ENCODE measurements at regions not wholly inside any gene's neighbourhood (a gene's known extent, or its start where the extent isn't known, plus 50 kb on each side); places are given as distances from the start of the nearest gene placed in this dataset.
"Not testable (repeated sequence)": the region's sequence is repeated elsewhere in the genome, so short reads cannot be mapped to it uniquely, and the experiment has no call there.

DNA sequence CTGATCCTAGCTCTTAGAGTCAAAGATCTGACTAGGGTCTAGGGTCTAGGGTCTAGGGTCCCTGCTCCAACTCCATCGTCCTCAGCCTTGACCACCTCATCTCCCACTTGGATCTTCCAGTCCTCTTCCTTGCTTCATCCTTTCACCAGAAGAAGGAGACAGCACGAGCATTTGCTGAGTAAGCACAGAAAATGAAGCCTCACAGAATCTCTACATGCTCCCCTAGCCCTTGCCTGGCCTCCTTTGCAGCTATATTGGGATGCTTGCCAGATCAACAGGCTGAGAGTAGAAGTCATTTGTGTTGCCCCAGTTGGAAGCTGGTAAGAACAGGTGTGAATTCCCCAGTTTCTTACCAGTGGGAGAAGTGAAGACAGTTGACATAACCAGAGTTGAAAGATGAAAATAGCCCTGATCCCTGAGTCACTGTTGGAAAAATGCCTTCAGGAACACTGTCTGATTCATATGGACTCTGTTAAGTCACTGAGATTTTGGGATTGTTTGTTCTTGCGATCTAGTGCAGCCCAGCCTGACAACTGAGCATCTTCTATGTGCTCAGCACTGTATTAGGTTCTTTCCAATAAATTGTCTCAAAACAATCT, 552.5 kb downstream of the INSC start:
- DNase-seq, result peak; percentile 52

DNA sequence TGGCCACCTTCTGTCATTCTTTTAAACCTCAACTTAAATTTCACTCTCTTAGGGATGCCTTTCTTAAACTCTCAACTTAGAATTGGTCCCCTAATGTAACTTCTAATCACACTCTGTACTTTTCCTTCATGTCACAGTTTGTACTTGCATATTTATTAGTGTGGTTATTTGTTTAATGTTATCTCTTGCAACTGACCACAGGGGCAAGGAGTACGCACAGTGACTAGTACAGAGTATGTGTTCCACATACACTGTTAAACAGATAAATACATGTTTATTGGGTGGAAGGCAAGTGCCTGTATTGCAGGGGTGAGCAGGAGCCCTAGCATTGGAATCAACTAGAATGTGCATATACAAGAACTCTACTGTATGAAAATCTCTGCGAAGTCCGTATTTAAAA, 554.0 kb downstream of the INSC start:
- no peak for DNase-seq

GRCh38 chr11:15670520-15671070, 555.9 kb downstream of the INSC start:
- peak; percentile 26 for DNase-seq

GRCh38 chr11:15671216-15671615, 556.5 kb downstream of the INSC start:
- no peak for DNase-seq

DNA sequence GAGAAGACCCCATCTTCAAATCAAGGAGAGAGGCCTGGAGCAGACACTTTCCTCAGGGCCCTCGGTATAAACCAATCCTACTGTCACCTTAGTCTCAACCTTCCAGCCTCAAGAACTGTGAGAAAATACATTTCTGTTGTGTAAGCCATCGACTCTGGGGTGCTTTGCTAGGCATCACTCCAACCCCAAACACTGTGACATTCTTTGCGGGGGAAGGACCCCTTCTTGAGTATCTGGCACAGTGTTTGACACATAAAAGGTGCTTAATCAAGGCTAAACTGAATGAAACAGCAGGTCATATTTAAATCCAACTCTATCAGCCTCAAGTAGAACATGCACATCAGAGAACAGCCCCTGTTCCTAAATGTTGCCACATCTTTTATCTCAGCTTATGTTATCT, 558.1 kb downstream of the INSC start:
- DNase-seq, result no peak

GRCh38 chr11:15673408-15673831, 558.7 kb downstream of the INSC start:
- DNase-seq, result peak; percentile 29

DNA sequence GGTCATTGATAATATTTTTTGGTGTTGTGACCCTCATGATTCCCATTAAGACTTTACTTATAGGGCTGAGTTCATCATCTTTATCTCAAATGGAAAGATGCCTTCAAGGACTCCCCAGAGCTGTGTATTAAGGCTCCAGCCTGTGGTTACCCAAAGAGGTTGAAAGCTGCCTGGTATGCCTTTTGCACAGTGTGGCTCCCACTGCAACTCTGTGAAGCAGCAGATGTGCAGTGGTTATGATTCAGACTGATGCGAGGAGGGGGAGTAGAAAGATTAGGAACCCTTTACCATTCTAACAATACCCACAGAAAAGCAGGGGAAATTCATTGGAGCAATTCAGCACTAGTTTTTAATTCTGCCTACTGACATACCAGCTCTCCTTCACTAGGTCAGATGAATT, 560.0 kb downstream of the INSC start:
- no peak for DNase-seq

DNA sequence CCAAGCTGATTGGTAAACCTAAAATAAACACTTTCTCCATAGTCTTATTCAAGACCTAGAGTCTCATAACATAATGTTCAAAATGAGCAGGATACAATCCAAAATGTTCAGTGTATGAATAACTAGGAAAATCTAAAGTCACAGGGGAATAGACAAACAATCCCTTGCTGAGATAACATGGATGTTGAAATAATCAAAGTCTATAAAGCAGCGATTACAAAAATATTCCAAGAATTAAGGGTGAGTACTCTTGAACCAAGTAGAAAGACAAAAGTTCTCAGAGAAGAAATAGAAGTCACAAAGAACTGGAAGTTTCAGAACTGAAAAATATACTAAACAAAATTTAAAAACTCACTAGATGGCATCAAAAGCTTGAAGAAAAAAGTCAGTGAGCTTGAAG, 561.0 kb downstream of the INSC start:
- no peak for DNase-seq

DNA sequence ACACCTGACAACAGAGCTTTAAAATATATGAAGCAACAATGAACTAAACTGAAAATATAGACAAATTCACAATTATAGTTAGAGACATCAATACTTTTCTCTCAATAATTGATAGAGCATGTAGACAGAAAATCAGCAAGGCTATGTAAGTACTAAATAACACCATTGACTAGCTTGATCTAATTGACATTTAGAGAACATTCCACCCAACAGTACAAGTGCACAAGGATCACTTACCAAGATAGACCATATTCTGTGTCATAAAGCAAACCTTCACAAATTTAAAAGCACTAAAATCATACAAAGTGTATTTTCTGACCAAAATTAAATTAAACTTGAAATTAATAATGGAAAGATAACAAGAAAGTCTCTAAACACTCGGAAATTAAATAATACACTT, 562.5 kb downstream of the INSC start:
- DNase-seq, result no peak

GRCh38 chr11:15683528-15683927, 568.8 kb downstream of the INSC start:
- DNase-seq, result no peak

DNA sequence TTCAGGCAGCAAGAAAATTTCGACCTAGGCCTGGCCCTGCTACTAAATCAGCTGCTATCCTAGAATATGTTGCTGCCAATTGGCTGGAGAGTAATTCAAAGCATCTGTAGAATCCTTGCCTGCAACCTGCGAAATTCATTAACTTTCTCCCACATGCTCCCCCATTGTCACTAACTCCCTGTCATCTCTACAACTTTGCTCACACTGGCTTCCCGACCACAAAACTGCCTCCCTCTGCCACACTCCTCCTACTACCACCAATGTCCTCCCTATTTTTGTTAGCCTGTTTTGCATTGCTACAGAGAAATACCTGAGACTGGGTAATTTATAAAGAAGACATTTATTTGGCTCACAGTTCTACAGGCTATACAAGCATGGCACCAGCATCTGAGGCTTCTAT, 570.6 kb downstream of the INSC start:
- DNase-seq, result no peak

DNA sequence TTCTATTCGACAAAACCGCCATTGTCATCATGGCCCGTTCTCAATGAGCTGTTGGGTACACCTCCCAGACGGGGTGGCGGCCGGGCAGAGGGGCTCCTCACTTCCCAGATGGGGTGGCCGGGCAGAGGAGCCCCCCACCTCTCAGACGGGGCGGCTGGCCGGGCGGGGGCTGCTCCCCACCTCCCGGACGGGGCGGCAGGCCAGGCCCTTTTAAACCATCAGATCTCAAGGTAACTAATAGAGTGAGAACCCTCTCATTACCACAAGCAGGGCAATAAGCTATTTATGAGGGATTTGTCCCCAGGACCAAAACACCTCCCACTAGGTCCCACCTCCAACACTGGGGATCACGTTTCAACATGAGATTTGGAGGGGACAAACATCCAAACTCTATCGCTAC, 571.5 kb downstream of the INSC start:
- not testable (repeated sequence) for DNase-seq

GRCh38 chr11:15687342-15687741, 572.6 kb downstream of the INSC start:
- no peak for DNase-seq

DNA sequence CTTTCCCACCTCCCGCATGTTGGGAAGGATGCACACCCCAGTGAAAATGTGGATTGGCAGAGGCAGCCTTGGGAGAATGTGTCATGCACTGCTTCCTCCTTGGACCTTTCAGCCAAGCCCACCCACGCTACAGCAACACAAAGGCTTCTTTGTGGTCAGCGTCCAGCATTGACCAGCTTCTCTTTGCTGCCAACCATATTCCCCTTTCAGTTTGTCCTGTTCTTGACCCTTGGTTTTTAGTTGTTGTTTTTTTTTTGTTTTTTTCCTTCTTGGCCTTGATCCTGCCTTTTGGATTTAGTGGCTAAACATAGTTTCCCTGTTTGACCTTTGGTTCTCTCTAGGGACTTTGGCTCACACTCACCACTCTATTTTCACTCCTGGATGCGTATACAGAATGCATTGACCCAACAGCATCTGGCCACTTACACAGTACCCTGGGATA, 573.6 kb downstream of the INSC start:
- DNase-seq, result no peak

DNA sequence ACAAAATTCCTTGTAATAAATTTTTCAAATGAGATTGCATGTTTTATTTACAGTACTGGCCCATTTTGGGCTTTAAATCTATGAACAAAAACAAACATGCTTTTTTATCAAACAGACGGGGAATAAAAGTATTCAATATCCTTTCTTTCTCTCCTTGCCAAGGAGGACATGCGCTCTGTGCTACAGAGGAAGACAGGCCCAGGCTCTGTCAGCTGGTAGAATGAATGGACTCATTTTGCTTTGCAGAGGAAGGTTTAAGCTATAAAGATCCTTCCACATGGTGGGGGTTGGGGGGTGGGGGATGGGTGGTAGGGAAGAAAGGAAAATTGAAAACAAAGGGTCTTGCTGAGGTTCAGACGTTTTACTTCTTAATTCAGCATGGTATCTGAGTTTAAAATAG, 575.6 kb downstream of the INSC start:
- no peak for DNase-seq

DNA sequence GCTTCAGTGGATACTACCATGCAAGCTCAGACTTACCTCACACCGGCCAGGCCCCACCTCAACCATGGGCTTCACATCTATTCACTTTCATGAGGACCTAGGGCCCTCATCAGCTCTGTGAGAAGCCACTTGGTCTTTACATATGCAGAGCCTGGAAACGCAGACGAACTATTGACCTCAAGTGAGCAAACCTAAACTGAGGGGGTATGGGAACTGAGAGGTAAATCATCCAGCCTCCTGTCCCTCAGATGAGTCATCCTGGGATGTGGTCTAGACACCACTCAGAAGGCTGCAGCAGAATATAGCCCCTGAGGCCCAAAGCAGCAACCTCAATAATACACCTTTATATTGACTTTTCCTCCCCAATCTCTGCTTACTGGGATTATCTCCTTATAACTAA, 578.0 kb downstream of the INSC start:
- DNase-seq, result peak; percentile 25

GRCh38 chr11:15695096-15695721, 580.5 kb downstream of the INSC start:
- no peak for DNase-seq

GRCh38 chr11:15696069-15696468, 581.3 kb downstream of the INSC start:
- no peak for DNase-seq

GRCh38 chr11:15697437-15698236, 582.9 kb downstream of the INSC start:
- DNase-seq, result no peak

DNA sequence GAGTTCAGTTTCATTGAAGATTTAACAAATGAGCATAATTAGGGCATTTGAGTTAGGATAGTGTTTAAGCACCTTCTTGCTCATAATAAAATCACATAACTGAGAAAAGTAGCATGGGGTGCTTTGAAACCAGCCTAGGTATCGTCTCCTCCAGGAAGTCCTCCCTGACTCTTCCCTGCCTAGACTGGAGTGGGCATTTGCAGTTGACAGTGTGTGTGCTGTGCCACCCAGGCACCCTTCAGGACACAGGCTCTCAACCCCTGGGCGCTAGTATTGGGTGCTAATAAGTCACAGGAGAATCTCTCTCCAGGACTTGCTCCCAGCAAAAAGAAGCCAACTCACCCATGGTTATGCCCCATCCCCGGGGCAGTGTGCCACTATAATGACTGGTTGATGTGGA, 584.1 kb downstream of the INSC start:
- DNase-seq, result no peak

DNA sequence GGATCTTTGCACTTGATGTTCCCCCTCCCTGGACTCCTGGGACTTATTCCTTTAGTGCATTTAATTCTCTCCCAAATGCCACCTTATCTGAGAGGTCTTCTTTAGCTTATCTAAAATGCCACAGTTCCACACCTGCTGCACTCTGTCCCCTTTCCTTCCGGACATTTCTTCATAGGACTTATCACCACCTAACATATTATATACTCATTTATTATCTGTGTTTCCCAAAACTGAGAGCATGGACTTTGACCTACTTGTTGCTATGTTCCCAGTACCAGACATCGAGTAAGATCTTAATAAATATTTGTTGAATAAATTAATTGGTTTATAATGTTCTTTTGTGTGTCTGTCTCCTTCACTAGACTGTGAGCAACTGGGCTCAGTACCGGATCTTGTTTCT, 585.3 kb downstream of the INSC start:
- DNase-seq, result no peak

DNA sequence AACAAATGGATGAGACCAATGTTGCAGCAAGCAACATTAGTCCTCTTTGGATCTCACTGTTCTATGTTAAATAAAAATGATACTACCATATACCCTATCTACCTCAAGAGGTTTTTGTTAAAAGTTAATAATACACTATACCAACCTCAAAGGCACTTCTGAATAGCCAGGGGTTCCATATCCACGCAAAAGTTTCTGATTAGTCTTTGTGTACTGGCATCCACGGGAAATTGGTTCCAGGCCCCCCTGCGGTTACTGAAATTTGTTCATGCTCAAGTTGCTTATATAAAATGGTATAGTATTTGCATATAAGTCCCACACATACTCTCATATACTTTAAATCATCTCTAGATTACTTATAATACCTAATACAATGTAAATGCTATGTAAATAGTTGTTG, 585.7 kb downstream of the INSC start:
- no peak for DNase-seq

DNA sequence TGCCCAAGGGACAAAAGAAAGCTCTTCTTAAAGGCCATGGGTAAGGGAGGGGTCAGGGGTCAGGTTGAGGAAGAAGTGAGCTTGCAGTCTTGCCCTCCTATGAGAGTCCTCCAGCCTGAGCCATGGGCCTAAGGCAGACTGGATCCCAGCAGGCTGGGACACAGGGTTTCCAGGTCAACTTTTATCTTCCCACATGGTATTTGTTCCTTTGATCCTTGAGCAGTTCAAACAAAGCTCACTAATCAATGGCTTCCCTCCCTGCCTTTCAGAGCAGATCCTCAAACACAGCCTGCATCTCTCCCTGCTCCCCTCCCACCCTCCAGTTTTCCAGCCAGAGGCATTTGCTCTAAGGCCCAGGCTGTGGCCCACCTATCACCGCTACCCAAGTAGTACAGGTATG, 589.3 kb downstream of the INSC start:
- no peak for DNase-seq

- no peak for DNase-seq
Measured at GRCh38 chr11:15704556-15704955, 589.8 kb downstream of the INSC start.
